Muscle layer of duodenum (tissue), 2 donors: ENCODE measurements at regions not wholly inside any gene's neighbourhood (a gene's known extent, or its start where the extent isn't known, plus 50 kb on each side); places are given as distances from the start of the nearest gene placed in this dataset.
"Not testable (repeated sequence)": the region's sequence is repeated elsewhere in the genome, so short reads cannot be mapped to it uniquely, and the experiment has no call there.

Source experiments
- H3K27ac ChIP-seq: one replicate; pipeline ENCODE4 v1.7.0; 2013; ENCODE audit warnings: mild to moderate bottlenecking, low read length
- H3K27me3 ChIP-seq: one replicate; pipeline ENCODE4 v1.7.0; 2013; ENCODE audit warnings: low read depth, mild to moderate bottlenecking, control low read depth, low read length
- H3K36me3 ChIP-seq, 2 donors: one replicate each; pipeline ENCODE4 v1.7.0; 2013; ENCODE audit warnings: low read length in 2 of 2, control low read depth in 1 of 2, mild to moderate bottlenecking in 1 of 2; ENCODE audit not compliant: insufficient read depth in 2 of 2, control insufficient read depth in 1 of 2
- H3K4me1 ChIP-seq, 2 donors: one replicate each; pipeline ENCODE4 v1.7.0; 2013; ENCODE audit warnings: low read length in 2 of 2, mild to moderate bottlenecking in 2 of 2, control low read depth in 1 of 2, moderate library complexity in 1 of 2; ENCODE audit not compliant: insufficient read depth in 2 of 2, control insufficient read depth in 1 of 2
- H3K4me3 ChIP-seq, 2 donors: one replicate each; pipeline ENCODE4 v1.7.0; 2013; ENCODE audit warnings: low read length in 2 of 2, low read depth in 1 of 2, mild to moderate bottlenecking in 1 of 2
- H3K9me3 ChIP-seq, 2 donors: one replicate each; pipeline ENCODE4 v1.7.0; 2013; ENCODE audit warnings: low read length in 2 of 2, control low read depth in 1 of 2, mild to moderate bottlenecking in 1 of 2; ENCODE audit not compliant: control insufficient read depth in 1 of 2
- donor health status: healthy.

- Histone ChIP-seq H3K27ac (no peak overlapping the region), H3K36me3 (no peaks in the 10 kb centered on the region), H3K9me3 (no peaks in the 10 kb centered on the region), H3K4me1 (no peaks in the 10 kb centered on the region), H3K27me3 (no peaks in the 10 kb centered on the region), H3K4me3 (no peak overlapping the region)
Observed at GRCh38 chr18:14935210-14935609, 187.2 kb downstream of the ANKRD30B start.

DNA sequence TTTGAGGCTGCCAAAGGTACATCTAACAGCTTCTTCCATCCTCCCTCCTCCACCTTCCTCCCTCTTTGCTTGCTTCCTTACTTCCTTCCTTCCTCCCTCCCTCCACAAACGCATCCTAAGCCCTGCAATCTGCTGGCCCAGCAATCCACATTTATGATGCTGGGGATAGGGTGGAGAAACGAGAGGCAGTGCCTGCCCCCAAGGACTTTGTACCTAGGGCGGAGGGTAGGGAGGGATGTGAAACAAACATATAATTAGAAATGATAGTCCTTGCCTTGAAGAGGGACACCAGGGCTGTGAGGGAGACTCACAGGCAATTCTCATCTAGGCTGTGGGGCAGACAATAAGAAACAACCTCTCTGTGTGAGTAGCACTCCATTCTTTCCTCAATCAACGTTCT is 188.3 kb downstream of the ANKRD30B start:
- H3K9me3 ChIP-seq: no peaks in the 10 kb centered on the region
- H3K36me3 ChIP-seq: no peaks in the 10 kb centered on the region
- H3K27me3 ChIP-seq: no peaks in the 10 kb centered on the region
- H3K4me1 ChIP-seq: no peaks in the 10 kb centered on the region
- H3K27ac ChIP-seq: no peak overlapping the region
- H3K4me3 ChIP-seq: no peak overlapping the region

DNA sequence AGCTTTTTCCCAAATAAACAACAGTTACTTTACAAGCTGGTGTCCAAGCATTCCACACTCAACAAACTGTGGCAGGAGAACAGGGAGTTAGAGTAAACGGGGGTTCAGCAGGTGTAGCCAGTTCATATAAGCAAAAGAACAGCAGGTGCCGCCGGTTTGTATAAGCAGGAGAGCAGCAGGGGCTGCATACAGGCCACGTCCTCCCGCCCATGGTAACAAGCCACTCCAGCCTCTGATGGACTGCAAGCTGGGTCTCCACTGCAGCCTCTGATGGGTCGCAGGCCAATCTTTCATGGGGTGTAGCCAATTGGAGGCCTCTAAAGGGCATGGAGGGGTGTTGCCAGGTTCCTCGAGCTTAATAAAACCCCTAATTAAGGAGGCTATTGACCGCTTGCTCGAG is 189.3 kb downstream of the ANKRD30B start:
- H3K36me3 ChIP-seq: no peaks in the 10 kb centered on the region
- no peak overlapping the region for H3K4me3 ChIP-seq
- no peak overlapping the region for H3K27ac ChIP-seq
- H3K27me3 ChIP-seq: no peaks in the 10 kb centered on the region
- no peaks in the 10 kb centered on the region for H3K4me1 ChIP-seq
- no peaks in the 10 kb centered on the region for H3K9me3 ChIP-seq

DNA sequence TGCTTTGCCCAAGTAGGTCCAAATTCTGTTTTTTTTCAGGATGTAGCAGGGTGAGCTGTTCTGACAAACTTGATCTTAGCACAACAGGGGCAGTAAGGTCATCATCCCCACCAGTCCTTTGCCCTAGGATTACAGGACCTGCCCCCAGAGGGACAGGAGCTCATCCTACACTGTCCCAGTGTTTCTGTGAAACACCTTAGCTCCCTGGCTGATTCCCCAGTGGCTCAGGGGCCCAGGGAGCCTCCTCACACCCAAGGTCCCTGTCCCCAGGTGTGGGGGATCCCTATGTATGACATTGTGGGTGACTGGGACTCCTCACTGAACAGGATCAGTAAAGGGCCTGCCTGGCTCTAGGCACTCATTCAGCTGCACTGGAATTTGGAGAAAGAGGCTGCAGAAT is 191.2 kb downstream of the ANKRD30B start:
- no peaks in the 10 kb centered on the region for H3K4me1 ChIP-seq
- H3K9me3 ChIP-seq: no peaks in the 10 kb centered on the region

DNA sequence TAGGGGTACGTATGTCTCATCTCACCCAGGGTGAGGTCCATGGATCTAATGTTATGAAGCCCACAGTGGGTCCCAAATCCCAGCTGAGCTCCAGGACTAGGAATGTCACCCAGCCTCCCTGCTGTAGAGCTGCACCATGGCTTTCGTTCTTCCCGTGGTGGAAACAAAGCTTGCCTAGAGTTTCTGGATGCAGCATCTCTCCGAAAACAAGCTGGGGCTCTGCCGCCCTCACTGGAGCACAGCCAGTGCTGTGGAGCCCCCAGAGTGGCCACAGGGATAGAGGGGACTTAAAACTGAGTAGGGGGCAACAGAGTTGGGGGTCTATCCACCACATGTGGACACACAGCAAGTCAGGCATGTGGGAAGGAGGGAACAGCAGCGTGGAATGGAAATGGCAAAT is 192.1 kb downstream of the ANKRD30B start:
- H3K9me3 ChIP-seq, H3K27ac ChIP-seq, H3K36me3 ChIP-seq, H3K4me3 ChIP-seq, H3K4me1 ChIP-seq, H3K27me3 ChIP-seq: not testable (repeated sequence)

More for the DNA sequence above, 191.2 kb downstream of the ANKRD30B start:
- H3K27me3 ChIP-seq: no peaks in the 10 kb centered on the region
- no peaks in the 10 kb centered on the region for H3K36me3 ChIP-seq
- no peak overlapping the region for H3K27ac ChIP-seq
- H3K4me3 ChIP-seq: no peak overlapping the region

- H3K27ac ChIP-seq: no peak overlapping the region
- H3K9me3 ChIP-seq: no peaks in the 10 kb centered on the region
- no peaks in the 10 kb centered on the region for H3K27me3 ChIP-seq
- no peak overlapping the region for H3K4me3 ChIP-seq
- H3K36me3 ChIP-seq: no peaks in the 10 kb centered on the region
- H3K4me1 ChIP-seq: no peaks in the 10 kb centered on the region
Observed at GRCh38 chr18:14940735-14941134, 192.8 kb downstream of the ANKRD30B start.

DNA sequence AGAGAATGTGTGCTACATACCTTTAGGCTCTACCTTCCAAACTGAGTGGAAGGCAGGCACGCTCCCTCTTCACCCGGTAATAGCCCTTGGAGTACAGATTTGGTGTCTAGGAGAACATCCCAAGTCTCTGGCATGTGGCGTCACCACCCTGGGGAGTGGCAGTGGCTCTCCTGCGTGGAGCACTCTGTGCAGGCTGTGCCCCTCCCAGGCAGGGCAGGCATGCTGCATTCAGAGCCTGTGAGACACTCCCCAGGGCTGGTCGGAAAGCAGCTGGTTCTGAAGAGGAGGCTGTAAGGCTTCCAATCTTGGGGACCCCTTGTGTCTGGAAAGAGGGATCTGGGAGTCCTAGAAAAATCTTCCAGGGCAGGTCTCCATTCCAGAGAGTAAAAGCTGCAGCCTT is 193.3 kb downstream of the ANKRD30B start:
- Histone ChIP-seq H3K27me3 (no peaks in the 10 kb centered on the region), H3K36me3 (no peaks in the 10 kb centered on the region), H3K9me3 (no peaks in the 10 kb centered on the region), H3K27ac (no peak overlapping the region), H3K4me3 (no peak overlapping the region), H3K4me1 (no peaks in the 10 kb centered on the region)

DNA sequence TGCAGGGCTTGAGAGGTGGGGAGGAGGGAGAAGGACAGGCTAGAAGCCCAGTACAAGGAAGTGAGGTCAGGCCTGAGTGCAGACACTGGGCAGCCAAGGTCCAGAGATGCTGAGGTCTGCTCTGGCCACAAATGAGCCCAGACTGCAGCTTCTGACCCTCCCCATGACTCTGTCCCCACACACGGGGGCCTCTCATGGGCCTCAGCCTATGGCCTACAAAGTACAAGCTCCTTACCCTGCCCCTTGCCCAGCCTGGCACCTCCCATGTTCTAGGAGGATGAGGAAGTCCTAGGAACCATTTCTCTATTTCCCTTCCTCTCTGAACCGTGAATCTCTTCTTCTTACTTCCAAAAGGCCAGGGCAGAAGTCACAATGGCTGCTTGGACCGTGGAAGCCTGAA is 193.8 kb downstream of the ANKRD30B start:
- Histone ChIP-seq H3K4me1 (no peaks in the 10 kb centered on the region), H3K27me3 (no peaks in the 10 kb centered on the region)

DNA sequence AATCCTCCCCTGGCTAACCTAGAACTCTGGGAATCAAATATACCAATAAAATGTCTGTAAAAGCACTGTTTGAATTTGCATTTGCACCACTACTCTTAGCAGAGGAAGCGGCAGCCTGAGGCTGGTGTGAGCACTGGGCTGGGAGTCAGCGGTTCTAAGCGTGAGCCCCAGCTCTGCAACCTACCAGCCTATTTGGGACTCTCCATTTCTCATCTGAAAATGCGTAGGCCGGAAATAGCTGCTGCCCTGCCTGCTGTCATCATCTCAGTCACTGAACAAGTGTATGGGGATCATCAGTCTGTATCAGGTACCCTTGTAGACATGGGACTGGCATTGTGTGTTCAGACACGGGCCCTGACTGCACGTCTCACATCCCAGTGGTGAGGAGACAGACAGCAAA is 194.3 kb downstream of the ANKRD30B start:
- Histone ChIP-seq H3K36me3 (no peaks in the 10 kb centered on the region), H3K9me3 (no peaks in the 10 kb centered on the region), H3K27me3 (no peaks in the 10 kb centered on the region), H3K4me1 (no peaks in the 10 kb centered on the region), H3K4me3 (no peak overlapping the region), H3K27ac (no peak overlapping the region)

More for the DNA sequence above, 193.8 kb downstream of the ANKRD30B start:
- Histone ChIP-seq H3K36me3 (no peaks in the 10 kb centered on the region), H3K27ac (no peak overlapping the region), H3K4me3 (no peak overlapping the region), H3K9me3 (no peaks in the 10 kb centered on the region)

GRCh38 chr18:14943486-14943885 is 195.5 kb downstream of the ANKRD30B start:
- H3K4me1 ChIP-seq: no peaks in the 10 kb centered on the region
- H3K4me3 ChIP-seq: no peak overlapping the region
- H3K36me3 ChIP-seq: no peaks in the 10 kb centered on the region
- H3K9me3 ChIP-seq: no peaks in the 10 kb centered on the region
- H3K27ac ChIP-seq: no peak overlapping the region
- H3K27me3 ChIP-seq: no peaks in the 10 kb centered on the region

DNA sequence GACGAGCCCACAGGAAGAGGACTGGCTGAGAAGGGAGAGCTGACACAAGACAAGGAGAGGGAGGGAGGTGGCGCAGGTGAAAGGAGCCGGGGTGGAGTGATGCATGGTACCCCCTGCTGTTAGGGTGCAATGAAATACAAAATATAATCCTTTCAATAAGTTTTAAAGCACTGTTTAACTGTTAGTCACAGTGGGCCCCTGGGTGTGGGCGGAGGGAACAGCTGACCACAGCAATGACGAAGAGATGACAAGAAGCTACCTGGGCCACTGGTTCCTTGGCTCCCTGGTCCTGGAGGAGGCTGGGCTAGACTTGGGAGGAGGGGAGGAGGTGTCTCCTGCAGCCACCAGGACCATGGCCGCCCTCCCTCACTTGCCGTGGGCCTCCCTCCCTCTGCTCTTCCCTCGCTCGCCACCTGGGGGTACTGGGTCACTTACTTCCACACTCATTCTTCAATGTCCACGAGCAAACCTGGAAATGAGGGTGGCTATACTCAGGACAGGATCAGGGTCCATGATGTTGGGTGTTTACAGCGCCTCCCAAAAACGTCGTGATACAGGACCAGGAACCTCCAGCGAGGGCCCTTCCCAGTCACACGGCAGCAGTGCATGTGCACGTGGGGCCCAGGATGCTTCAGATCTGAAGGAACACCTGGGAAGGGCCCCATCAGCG is 196.1 kb downstream of the ANKRD30B start:
- no peaks in the 10 kb centered on the region for H3K36me3 ChIP-seq
- no peak overlapping the region for H3K27ac ChIP-seq
- H3K27me3 ChIP-seq: no peaks in the 10 kb centered on the region
- H3K4me3 ChIP-seq: no peak overlapping the region
- no peaks in the 10 kb centered on the region for H3K9me3 ChIP-seq
- H3K4me1 ChIP-seq: no peaks in the 10 kb centered on the region

DNA sequence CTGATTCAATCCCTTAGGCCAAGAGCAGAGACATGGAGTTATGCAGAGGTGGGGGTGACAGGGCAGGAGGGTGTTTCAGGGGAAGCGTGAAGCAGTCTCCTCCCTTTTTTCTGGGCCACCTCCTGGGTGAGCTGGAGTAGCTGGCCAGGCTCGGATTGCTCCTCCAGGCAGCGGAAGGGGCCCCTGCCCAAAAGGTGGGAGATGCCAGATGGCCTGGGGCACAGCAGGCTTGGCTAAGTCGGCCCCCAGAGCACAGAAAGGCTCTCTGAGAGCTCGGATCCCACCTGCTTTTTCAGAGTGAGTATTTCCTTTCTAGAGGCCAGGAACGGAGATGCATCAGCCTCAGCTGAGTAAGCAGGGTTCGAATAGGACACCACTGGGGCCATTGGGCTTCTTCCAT is 196.9 kb downstream of the ANKRD30B start:
- Histone ChIP-seq H3K36me3 (no peaks in the 10 kb centered on the region), H3K27ac (no peak overlapping the region), H3K9me3 (no peaks in the 10 kb centered on the region), H3K4me1 (no peaks in the 10 kb centered on the region), H3K4me3 (no peak overlapping the region), H3K27me3 (no peaks in the 10 kb centered on the region)
